ENCODE measurements at regions not wholly inside any gene's neighbourhood (a gene's known extent, or its start where the extent isn't known, plus 50 kb on each side); places are given as distances from the start of the nearest gene placed in this dataset.

GRCh38 chr2:172279214-172279613 lies 148.2 kb upstream of the ITGA6 start:
- peaks cover 5% of the 10 kb centered on the region for H3K27me3 Mint-ChIP-seq
- peaks cover 9% of the 10 kb centered on the region for H3K4me1 Mint-ChIP-seq
- no peak overlapping the region for H3K27ac Mint-ChIP-seq
- DNase-seq, result no peak
- no peak overlapping the region for H3K4me3 Mint-ChIP-seq
- H3K9me3 Mint-ChIP-seq, result peaks cover 3% of the 10 kb centered on the region
- H3K36me3 Mint-ChIP-seq, result peaks cover 3% of the 10 kb centered on the region

GRCh38 chr2:172279813-172280212 lies 147.6 kb upstream of the ITGA6 start:
- H3K27me3 Mint-ChIP-seq, result peaks cover 5% of the 10 kb centered on the region
- H3K27ac Mint-ChIP-seq, result no peak overlapping the region
- peaks cover 3% of the 10 kb centered on the region for H3K36me3 Mint-ChIP-seq
- peaks cover 3% of the 10 kb centered on the region for H3K9me3 Mint-ChIP-seq
- no peak for DNase-seq
- H3K4me1 Mint-ChIP-seq, result peaks cover 7% of the 10 kb centered on the region
- no peak overlapping the region for H3K4me3 Mint-ChIP-seq

- Mint-ChIP-seq H3K4me1 (peaks cover 8% of the 10 kb centered on the region), H3K27me3 (no peaks in the 10 kb centered on the region), H3K9me3 (peaks cover 3% of the 10 kb centered on the region), H3K36me3 (peaks cover 3% of the 10 kb centered on the region), H3K4me3 (no peak overlapping the region), H3K27ac (no peak overlapping the region)
- no peak for DNase-seq
Observed at GRCh38 chr2:172280571-172281361, 146.6 kb upstream of the ITGA6 start.

GRCh38 chr2:172281648-172282570 lies 145.5 kb upstream of the ITGA6 start:
- Mint-ChIP-seq H3K36me3 (peaks cover 2% of the 10 kb centered on the region), H3K27me3 (no peaks in the 10 kb centered on the region), H3K9me3 (peaks cover 3% of the 10 kb centered on the region), H3K4me3 (no peak overlapping the region), H3K27ac (no peak overlapping the region), H3K4me1 (peaks cover 12% of the 10 kb centered on the region)
- no peak for DNase-seq

GRCh38 chr2:172282944-172283343 lies 144.4 kb upstream of the ITGA6 start:
- Mint-ChIP-seq H3K27ac (no peak overlapping the region), H3K27me3 (no peaks in the 10 kb centered on the region), H3K9me3 (no peaks in the 10 kb centered on the region), H3K36me3 (no peaks in the 10 kb centered on the region), H3K4me3 (no peak overlapping the region), H3K4me1 (peaks cover 12% of the 10 kb centered on the region)
- DNase-seq, result no peak

- no peak for DNase-seq
Observed at GRCh38 chr2:172283476-172283875, 143.9 kb upstream of the ITGA6 start.

GRCh38 chr2:172284209-172284608 lies 143.2 kb upstream of the ITGA6 start:
- Mint-ChIP-seq H3K27me3 (no peaks in the 10 kb centered on the region), H3K9me3 (no peaks in the 10 kb centered on the region), H3K4me1 (peaks cover 15% of the 10 kb centered on the region), H3K36me3 (no peaks in the 10 kb centered on the region), H3K27ac (no peak overlapping the region), H3K4me3 (no peak overlapping the region)
- DNase-seq, result no peak

More at GRCh38 chr2:172283476-172283875, 143.9 kb upstream of the ITGA6 start:
- no peak overlapping the region for H3K4me3 Mint-ChIP-seq
- no peaks in the 10 kb centered on the region for H3K9me3 Mint-ChIP-seq
- H3K36me3 Mint-ChIP-seq, result no peaks in the 10 kb centered on the region
- peaks cover 12% of the 10 kb centered on the region for H3K4me1 Mint-ChIP-seq
- no peak overlapping the region for H3K27ac Mint-ChIP-seq
- no peaks in the 10 kb centered on the region for H3K27me3 Mint-ChIP-seq

GRCh38 chr2:172285010-172285621 lies 142.3 kb upstream of the ITGA6 start:
- no peaks in the 10 kb centered on the region for H3K36me3 Mint-ChIP-seq
- H3K4me3 Mint-ChIP-seq, result no peak overlapping the region

GRCh38 chr2:172285760-172286159 lies 141.6 kb upstream of the ITGA6 start:
- Mint-ChIP-seq H3K9me3 (no peaks in the 10 kb centered on the region), H3K4me3 (no peak overlapping the region), H3K4me1 (peaks cover 15% of the 10 kb centered on the region), H3K27me3 (no peaks in the 10 kb centered on the region), H3K27ac (no peak overlapping the region), H3K36me3 (no peaks in the 10 kb centered on the region)
- DNase-seq, result no peak

More at GRCh38 chr2:172285010-172285621, 142.3 kb upstream of the ITGA6 start:
- no peak for DNase-seq
- Mint-ChIP-seq H3K27me3 (no peaks in the 10 kb centered on the region), H3K9me3 (no peaks in the 10 kb centered on the region), H3K4me1 (peaks cover 15% of the 10 kb centered on the region), H3K27ac (no peak overlapping the region)

GRCh38 chr2:172287190-172287589 lies 140.2 kb upstream of the ITGA6 start:
- H3K9me3 Mint-ChIP-seq, result no peaks in the 10 kb centered on the region
- peaks cover 15% of the 10 kb centered on the region for H3K4me1 Mint-ChIP-seq
- peak overlapping the region; percentile 50 for H3K27ac Mint-ChIP-seq
- DNase-seq, result no peak
- no peak overlapping the region for H3K4me3 Mint-ChIP-seq
- no peaks in the 10 kb centered on the region for H3K36me3 Mint-ChIP-seq
- no peaks in the 10 kb centered on the region for H3K27me3 Mint-ChIP-seq

- H3K4me3 Mint-ChIP-seq, result no peak overlapping the region
- no peaks in the 10 kb centered on the region for H3K36me3 Mint-ChIP-seq
- no peak overlapping the region for H3K27ac Mint-ChIP-seq
- no peaks in the 10 kb centered on the region for H3K9me3 Mint-ChIP-seq
- H3K27me3 Mint-ChIP-seq, result no peaks in the 10 kb centered on the region
- peaks cover 15% of the 10 kb centered on the region for H3K4me1 Mint-ChIP-seq
- DNase-seq, result no peak
Observed at GRCh38 chr2:172287605-172288315, 139.6 kb upstream of the ITGA6 start.

- Mint-ChIP-seq H3K27me3 (no peaks in the 10 kb centered on the region), H3K36me3 (no peaks in the 10 kb centered on the region), H3K4me3 (no peak overlapping the region), H3K27ac (no peak overlapping the region), H3K4me1 (peaks cover 15% of the 10 kb centered on the region), H3K9me3 (no peaks in the 10 kb centered on the region)
- peak; percentile 22 for DNase-seq
Observed at GRCh38 chr2:172288603-172289002, 138.8 kb upstream of the ITGA6 start.

GRCh38 chr2:172293952-172294351 lies 133.4 kb upstream of the ITGA6 start:
- no peaks in the 10 kb centered on the region for H3K4me1 Mint-ChIP-seq
- no peak overlapping the region for H3K27ac Mint-ChIP-seq
- no peaks in the 10 kb centered on the region for H3K36me3 Mint-ChIP-seq
- H3K4me3 Mint-ChIP-seq, result no peak overlapping the region
- no peaks in the 10 kb centered on the region for H3K9me3 Mint-ChIP-seq
- H3K27me3 Mint-ChIP-seq, result no peaks in the 10 kb centered on the region
- no peak for DNase-seq

- no peak overlapping the region for H3K4me3 Mint-ChIP-seq
- H3K36me3 Mint-ChIP-seq, result no peaks in the 10 kb centered on the region
- no peak overlapping the region for H3K27ac Mint-ChIP-seq
- no peaks in the 10 kb centered on the region for H3K4me1 Mint-ChIP-seq
- H3K9me3 Mint-ChIP-seq, result no peaks in the 10 kb centered on the region
- no peaks in the 10 kb centered on the region for H3K27me3 Mint-ChIP-seq
- DNase-seq, result no peak
Observed at GRCh38 chr2:172294983-172295382, 132.4 kb upstream of the ITGA6 start.
